Stimulated activated CD4-positive, alpha-beta T cell treated with anti-CD3 and anti-CD28 coated beads, Interleukin-2, amount 100 ng/mL, for 48 hours (primary cell): ENCODE measurements at regions not wholly inside any gene's neighbourhood (a gene's known extent, or its start where the extent isn't known, plus 50 kb on each side); places are given as distances from the start of the nearest gene placed in this dataset.

Experiments used
- DNase-seq, 2 donors: peaks; one replicate each; pipeline ENCODE4 v3.0.0-alpha.2; 2020

DNA sequence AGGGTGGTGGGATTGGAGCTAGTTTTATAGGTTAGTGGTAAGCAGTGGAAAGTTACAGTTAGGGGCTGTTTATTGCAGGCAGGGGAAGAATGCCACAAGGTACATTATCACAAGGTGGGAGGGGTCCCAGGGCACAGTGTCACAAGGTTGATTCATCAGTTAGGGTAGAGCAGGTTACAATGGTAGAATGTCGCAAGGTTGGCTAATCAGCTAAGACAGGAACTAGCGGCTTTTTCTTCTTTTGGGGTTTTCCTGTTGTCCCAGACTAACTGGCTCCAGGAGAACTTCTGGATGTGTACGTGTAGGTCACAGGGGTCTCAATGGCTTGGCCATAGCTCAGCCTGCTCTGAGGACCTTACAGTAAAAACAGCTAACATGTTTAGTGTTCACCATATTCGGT, 1221.1 kb downstream of the SLITRK1 start:
- DNase-seq = no peak

DNA sequence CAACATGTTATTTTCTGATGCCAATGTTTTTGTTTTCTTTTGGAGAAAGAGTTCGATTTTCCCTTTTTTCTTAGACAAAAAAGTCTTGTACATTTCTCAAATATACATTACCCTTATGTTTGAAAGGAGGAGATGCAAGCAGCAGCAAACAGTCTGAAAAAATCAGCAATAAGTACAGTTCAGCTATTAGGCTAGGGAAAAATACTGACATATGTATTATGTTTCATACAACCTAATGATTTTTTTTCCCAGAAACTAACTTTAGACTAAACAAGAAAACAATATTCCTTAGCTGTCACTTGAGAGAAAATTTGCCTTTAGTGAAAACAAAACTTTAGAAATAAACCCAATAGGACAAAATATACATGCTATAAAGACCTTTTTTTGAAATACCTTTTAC, 1223.5 kb downstream of the SLITRK1 start:
- DNase-seq = no peak

DNA sequence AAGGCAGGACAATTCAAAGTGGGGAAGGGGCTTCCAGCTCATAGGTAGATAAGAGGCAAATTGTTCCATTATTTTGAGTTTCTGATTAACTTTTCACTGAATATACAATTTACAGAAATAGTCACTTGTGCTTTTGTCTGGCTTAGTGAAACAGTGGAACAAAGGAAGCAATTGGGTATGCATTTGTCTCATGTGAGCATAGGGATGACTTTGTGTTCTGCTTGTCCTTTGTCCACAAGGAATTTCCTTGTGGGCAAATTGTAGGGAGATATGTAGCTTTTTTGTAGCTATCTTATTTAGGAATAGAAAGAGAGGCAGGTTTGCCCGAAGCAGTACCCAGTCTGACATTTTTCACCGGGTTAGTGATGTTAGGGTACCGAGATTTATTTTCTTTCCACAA, 1224.8 kb downstream of the SLITRK1 start:
- DNase-seq = no peak

DNA sequence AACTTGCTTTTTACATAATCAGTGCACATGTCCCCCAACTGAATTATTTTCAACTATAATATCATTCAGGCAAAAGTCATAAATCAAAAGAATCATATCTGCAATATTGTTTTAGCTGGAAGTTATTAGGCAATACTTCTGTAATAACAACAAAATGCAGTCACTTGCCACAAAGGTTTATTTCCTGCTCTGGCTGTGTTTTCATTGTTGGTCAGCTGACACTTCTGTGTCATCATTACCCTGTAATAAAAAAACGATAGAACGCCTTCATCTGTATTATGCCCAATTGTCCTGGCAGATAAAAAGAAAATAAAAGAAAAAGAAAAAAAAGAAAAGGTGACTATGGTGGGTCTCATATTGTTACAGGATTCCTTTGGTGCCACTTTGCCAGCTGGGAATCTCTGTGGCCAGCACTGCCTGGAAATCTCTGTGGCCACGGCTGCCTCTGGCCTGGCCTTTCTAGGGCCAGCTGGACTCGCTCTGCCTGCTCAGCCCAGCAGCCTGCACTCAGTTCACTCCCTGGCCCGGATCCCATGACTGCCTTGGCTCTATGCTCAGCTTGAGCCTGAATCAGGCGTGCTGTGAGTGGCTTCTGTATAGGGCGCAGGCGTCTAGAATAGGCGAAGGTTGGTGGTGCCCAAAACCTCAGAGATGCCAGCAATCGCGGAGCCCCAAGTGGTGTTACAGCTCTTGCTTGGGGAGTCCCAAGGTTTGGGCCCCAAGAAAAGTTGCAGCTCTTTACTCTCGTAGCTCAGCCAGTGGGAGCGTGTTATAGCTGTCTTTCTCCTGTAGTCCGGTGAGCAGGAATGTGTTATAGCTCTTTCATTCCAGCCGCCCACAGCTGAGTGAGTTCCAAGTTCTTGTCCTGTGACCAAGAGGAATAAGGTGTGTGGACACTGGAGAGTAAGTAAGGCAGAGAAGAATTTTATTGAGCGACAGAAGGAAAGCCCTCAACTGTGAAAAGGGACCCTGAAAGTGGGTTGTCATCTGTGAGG, 1227.1 kb downstream of the SLITRK1 start:
- no peak for DNase-seq

DNA sequence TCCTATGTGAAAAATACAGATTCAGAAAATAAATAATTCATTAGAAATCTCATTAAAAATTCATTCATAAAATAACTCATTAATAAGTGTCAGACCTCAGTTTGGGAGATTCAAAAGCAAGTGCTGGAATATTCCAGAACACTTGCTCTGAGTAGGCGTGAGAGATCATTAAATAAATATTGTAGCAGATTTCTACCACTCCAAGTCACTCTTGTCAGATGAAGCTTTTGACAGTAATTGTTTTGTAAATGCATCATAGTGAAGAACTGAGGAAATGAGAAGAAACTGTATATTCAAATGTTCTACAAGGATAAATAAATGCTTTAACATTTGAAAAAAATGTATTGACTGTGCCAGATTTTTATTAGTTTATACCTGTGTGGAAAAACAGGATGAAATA, 1228.1 kb downstream of the SLITRK1 start:
- no peak for DNase-seq

DNA sequence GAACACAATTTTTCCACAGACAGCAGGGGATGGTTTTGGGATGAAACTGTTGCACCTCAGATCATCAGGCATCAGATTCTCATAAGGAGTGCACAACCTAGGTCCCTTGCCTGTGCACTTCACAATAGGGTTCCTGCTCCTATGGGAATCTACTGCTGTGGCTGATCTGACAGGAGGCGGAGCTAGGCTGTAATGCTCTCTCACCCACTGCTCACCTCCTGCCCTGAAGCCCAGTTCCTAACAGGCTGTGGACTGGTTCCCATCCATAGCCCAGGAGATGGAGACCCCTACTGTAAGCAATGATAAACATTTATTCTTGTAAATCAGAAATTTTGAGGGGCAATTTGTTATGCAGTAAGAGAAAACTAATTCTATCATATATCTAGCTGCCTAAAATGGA, 1234.7 kb downstream of the SLITRK1 start:
- no peak for DNase-seq

DNA sequence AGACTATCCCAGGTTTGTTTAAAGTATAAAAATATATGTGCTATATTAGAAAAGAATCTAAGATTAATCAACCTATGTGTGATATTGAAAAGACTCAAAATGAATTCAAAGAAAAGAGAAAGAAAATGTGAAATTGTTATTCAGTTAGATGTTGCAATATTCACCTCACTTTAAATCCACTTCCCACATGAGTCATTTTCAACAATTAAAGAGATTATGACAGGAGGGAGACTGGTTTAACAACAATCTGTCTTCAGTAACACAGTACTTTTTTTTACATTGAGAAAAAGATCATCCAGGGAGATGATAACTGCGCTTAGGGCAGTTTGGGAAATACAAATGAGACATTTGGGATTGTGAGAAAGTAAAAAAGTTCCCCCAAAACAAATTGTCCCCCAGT, 1246.2 kb downstream of the SLITRK1 start:
- DNase-seq = no peak

DNA sequence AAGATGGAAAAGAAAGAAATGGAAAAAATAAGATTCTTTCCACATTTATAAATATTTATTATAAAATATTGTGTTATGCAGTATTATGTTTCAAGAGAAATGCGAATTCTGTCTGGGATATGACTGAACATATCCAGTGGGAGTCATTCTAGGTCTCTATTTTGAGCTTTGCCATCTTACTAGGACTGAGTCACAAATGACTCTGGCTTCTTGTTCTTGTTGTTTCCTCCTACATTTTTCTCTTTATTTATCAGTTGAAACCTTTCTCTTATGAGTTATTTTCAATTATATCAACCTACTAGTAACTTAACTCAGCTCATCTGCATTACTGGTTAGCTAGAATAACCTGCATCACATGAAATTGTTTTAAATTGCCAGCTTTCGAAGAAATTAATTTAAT, 1247.3 kb downstream of the SLITRK1 start:
- no peak for DNase-seq

DNA sequence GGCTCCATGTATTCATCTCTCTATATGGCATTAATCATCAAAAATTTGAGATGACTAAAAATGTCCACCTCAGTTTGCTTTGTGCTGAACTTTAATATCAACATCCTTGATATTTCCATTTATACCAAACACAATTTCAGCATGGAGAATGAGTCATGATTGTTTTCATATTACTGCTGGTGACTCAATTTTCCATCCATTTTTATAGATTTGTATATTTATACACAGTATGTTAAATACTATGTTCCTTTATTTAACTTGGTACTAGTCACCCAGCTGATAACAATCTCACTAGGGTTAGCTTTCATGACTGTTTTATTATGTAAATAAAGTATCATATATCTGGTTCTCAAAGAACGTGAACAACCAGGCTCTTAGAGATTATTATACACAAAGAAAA, 1255.1 kb downstream of the SLITRK1 start:
- no peak for DNase-seq

DNA sequence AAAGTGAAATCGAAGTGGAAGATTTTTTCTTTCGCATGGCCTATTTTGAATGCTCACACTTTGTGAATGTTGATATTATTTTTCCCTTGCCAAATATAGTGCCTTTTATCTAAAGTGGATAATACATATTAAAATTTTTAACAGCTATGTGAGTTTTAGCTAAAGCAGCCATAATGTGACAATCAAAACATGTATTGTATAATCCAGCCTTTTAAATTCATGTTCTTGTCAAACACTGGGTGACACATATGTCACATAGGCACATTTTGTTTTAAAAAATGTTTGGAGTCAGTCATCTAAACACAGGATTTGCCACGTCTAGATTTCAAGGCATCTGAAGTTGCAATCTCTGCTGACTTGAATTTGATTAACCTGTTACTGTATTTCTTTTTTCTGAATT, 1256.6 kb downstream of the SLITRK1 start:
- DNase-seq = no peak

DNA sequence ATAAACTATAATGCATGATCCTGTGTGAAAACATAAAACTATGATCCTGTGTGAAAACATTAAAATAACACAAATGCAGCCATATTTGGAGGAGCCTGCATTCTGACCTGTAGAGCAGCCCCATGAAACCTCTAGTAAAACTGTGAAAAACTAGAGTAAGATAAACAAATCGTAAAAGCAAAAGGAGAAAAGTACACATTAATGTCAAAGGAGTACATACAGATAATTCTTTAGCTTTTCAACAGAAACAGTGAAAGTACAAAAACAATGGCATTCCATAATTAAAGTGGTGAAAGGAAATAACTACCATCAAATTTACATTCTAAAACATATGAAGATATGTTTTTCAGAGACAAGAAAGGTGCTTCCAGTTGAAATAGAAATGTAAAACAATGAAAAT, 1267.2 kb downstream of the SLITRK1 start:
- DNase-seq = no peak

DNA sequence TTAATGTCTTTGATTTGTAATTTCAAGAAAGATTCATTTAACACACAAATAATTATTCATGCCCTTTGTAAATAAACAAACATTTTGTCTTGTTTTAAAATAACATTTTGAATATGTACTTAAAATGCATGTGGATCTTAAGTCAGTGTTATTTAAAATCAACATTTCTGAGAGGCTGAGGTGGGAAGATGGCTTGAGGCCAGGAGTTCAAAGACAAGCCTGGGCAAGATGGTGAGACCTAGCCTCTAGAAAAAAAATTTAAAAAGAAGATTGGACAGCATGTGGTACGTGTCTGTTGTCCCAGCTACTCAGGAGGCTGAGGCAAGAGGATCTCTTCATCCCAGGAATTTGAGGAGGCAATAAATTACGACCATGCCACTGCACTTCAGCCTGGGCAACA, 1268.2 kb downstream of the SLITRK1 start:
- no peak for DNase-seq

DNA sequence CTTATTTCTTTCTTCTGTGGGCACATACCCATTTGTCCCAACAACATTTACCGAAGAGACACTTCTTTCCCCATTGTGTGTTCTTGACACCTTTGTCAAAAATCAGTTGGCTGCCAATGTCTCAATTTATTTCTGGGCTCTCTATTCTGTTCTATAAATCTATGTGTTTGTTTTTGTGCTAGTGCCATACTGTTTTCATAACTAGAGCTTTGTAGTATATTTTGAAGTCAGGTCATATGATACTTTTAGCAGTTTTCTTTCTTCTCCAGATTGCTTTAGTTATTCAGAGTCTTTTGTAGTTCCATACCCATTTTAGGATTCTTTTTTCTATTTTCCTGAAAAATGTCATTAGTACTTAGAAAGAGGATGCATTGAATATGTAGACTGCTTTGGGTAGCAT, 1276.3 kb downstream of the SLITRK1 start:
- DNase-seq = no peak

DNA sequence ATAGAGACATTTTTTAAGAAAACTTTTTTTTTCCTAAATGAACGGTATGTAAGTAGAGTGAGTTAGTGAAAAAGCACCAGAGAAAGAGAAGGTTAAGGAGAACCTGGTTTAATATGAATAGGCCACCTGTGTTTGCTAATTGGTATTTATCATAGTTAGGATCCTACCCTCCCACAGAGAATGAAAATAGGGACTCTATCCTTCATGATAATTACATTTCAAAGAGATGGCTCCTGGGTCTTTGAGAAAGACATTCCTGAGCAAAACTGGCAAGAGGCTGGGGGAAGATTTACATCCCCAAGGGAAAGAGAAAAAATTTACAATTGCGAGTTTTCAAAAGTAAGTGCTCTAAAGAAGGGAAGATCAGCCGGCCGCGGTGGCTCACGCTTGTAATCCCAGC, 1284.5 kb downstream of the SLITRK1 start:
- no peak for DNase-seq

DNA sequence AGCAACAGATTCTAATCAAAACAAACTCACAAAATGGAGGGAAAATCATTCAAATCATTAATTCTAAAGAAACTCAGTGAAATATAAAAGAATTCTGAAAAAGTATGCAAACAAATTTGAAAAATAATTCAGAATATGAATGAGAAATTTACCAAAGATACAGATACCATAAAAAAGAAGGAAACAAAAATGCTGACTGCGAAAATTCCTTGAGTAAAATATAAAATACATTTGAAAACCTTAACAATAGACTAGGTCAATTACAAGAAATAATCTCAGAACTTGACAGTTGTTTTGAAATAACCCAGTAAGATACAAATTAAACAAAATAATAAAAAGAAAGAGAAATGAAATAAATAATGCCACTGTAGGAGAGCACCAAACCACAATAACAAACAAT, 1289.0 kb downstream of the SLITRK1 start:
- DNase-seq = no peak

DNA sequence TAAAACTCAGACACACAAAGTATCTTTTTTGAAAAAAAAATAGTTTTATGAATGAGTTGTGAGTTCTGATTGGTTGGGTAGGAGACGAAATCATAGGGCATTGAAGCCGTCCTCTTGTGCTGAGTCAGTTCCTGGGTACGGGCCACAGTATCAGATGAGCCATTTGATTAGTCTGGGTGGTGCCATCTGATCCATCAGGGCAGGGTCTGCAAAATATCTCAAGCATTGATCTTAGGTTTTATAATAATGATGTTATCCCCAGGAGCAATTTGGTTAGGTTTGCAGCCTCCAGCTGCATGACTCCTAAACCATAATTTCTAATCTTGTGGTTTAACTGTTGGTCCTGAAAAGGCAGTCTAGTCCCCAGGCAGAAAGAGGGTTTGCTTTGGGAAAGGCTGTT, 1310.6 kb downstream of the SLITRK1 start:
- DNase-seq = no peak

DNA sequence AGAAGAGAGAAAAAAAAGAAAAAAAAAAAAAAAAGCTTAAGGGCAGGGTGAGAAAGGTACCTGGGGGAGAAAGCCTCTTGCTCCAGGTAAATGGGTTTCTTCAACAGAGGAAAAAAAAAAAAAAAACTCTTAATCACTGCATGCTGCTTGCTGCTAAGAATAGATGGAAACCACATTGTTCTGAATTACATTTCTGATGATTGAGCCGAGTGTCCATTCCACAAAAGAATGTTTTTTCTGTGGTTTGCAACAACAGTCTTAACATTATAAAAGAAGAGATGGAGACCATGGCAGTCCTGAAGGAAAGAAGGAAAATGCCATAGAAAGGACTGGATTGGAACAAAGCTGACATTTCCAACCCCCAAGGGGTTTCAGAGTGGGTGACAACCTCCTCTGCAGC, 1312.7 kb downstream of the SLITRK1 start:
- DNase-seq = no peak

DNA sequence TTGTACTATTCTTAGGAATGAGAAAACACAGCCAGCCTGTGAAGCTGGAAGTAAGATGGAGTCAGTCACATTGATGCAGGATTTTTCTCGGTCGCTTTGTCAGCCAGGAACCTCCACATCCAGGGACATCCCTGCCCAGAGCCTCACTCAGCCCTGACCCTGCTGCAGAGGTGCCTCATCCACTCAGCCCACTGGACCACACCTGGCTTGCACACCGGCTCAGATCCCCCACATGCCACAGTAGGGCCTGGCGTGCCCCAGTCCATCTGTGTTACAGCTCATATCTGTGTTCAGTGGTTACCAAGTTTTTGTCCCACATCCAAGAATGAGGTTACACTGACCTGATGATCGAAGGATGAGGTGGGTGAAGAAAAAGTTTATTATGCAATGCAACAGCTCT, 1315.4 kb downstream of the SLITRK1 start:
- DNase-seq = no peak

DNA sequence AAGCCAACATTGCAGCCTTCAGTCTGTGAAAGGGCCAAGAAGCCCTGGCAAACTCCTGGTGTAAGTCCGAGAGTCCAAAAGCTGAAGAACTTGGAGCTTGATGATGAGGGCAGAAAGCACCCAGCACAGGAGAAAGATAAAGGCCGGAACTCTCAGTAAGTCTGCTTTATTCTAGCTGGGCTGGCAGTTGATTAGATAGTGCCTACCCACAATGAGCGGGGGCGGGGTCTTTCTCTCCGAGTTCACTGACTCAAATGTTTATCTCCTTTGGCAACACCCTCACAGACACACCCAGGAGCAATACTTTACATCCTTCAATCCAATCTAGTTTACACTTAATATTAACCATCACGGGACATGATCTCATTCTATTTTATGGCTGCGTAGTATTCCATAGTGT, 1317.1 kb downstream of the SLITRK1 start:
- no peak for DNase-seq

DNA sequence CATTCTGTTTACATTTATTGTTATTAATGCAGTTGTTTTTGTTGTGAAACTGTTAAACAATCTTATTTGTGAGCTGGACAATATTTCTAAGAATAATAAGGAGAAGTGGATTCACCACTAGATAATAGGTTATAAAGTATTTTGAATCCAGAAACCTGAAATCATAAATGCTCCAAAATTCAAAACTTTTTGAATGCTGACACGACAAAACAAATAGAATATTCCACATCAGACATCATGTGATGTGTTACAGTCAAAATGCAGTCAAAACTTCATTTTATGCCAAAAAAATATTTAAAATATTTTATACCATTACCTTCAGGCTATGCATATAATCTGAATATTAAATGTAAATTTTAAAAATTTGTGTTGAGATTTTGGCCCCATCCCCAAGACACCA, 1321.4 kb downstream of the SLITRK1 start:
- no peak for DNase-seq

DNA sequence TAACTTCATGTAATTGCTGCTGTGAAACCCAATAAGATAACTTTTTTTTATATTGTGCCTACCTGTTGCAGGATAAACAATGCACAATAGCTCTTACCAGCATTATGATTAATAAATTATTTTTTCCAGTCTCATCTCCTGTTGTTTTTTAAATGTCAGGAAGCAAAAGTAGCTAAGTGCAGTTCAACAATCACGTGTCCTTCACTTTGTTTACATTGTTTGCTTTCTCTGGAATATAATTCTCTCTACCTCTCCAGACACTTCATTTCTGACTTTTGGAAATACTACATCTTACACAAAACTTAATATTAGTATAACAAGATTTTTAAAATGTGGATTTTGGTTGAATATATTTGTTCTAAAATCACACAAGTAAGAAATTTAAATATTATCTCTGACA, 1359.4 kb downstream of the SLITRK1 start:
- DNase-seq = no peak

DNA sequence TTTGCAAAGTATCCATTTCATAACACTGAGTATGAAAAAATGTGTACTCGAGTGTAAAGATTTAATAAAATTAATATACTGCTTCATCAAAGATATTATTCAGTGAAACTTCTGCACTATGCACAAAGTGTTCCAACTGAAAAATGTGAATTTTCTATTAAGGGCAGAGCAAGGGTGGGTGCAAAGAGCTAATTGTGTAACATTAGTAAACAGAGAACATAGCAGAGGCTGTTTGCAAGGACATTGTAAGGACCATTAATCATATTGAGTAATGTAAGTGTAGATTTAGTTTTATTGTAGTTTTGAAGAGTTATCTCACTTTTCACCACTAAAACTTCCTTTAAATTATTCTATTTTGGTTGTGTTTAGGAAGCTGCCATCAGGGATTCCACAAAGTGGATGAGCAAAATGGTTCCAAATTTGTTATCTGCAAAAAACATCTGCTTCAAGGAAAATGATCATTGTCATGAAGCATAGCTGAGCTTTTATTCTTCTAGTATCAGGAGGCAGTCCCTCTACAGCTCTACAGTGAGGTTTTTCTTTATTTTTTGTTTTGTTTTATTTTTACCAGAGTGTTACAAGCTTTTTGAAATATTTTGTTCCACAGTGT, 1375.4 kb downstream of the SLITRK1 start:
- no peak for DNase-seq

DNA sequence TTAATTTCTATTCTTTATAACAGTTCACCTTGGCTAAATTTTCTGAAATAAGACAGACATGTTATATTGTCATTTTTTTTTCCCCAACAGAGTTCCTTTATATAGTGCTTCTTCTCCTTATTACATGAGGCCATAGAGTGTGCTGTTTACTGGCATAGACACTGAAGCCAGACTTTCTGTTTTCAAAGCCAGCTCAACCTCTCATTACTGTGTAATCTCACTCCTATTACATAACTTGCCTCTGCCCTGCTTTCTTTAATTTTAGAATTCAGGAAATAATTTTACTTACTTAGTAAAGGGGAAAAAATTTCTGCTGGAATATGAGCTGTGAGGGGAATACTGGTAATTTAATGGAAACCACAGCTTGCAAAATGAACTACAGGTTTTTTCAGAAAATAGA, 1380.4 kb downstream of the SLITRK1 start:
- no peak for DNase-seq

DNA sequence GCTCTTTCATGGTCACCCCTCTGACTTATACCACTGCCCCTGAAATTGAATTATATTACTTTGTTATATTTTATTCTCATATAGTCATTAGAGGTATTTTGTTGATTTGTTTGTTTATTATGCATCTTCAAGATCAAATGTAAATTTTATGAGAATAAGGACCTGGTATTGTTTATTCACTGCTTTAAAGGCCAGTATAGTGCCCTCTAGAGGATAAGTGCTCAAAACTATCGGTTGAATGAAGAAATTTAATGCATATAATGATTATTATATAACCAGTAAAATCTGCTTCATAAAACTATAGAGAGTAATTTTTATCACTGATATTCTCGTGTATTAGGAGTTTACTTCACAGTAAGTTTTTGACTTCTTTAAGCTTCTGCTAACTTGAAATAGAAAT, 1401.9 kb downstream of the SLITRK1 start:
- no peak for DNase-seq

DNA sequence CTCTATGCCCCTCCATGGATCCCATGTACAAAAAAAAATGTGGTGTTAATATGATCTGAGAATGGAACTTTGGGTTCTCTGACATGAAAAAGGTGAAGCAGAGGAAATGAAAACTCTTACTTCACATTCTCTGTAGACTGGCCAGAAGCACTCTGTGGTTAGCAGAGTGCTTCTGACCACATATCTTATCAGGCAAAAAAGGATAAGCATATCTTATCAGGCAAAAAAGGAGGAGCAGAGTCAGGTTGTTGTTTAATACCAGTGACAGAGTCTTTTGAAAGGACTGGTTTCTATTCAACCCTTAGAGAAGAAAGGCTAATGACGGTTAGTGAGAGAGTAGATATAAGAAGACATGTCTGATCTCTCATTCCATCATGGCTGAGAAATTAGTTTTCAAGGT, 1404.8 kb downstream of the SLITRK1 start:
- DNase-seq = no peak
